GM19455 (cell line): ENCODE measurements at regions not wholly inside any gene's neighbourhood (a gene's known extent, or its start where the extent isn't known, plus 50 kb on each side); places are given as distances from the start of the nearest gene placed in this dataset.

ENCODE experiments used
- ATAC-seq: cut with Tn5 transposase; IDR thresholded peaks from one replicate; pipeline ENCODE4 v1.9.1; 2021; ENCODE audit not compliant: unreplicated experiment

GRCh38 chr5:73231246-73231778 is 58.3 kb downstream of the TMEM174 start:
- ATAC-seq: no peak

- no peak for ATAC-seq
Measured at GRCh38 chr5:73230264-73231245, 57.6 kb downstream of the TMEM174 start.

- no peak for ATAC-seq
Measured at GRCh38 chr5:73229271-73229670, 56.3 kb downstream of the TMEM174 start.

- ATAC-seq: no peak
Measured at GRCh38 chr5:73228052-73228451, 55.1 kb downstream of the TMEM174 start.
